Fibroblast of mammary gland (primary cell): ENCODE measurements at regions not wholly inside any gene's neighbourhood (a gene's known extent, or its start where the extent isn't known, plus 50 kb on each side); places are given as distances from the start of the nearest gene placed in this dataset.

ENCODE experiments used
- DNase-seq: peaks from one replicate; pipeline ENCODE4 v3.0.0-alpha.2; 2010; ENCODE audit warnings: low read depth
- H3K4me3 ChIP-seq: 2 replicates; pipeline ENCODE4 v1.5.1; 2011; ENCODE audit warnings: low read depth, mild to moderate bottlenecking, low read length, moderate library complexity; ENCODE audit not compliant: control insufficient read depth
- CTCF ChIP-seq: conservative IDR thresholded peaks from 2 replicates; pipeline ENCODE4 v1.5.1; 2011; ENCODE audit warnings: low read depth, low read length, inconsistent platforms; ENCODE audit not compliant: control insufficient read depth, insufficient read depth

- H3K4me3 ChIP-seq, result no peak overlapping the region
- no peak for DNase-seq
- TF ChIP-seq CTCF, result no peak
Measured at GRCh38 chr9:1962588-1963106, 52.5 kb upstream of the SMARCA2 start.

GRCh38 chr9:1964093-1964492, 51.1 kb upstream of the SMARCA2 start:
- TF ChIP-seq CTCF, result no peak
- no peak for DNase-seq
- no peak overlapping the region for H3K4me3 ChIP-seq
